K562 (cell line): ENCODE measurements at regions not wholly inside any gene's neighbourhood (a gene's known extent, or its start where the extent isn't known, plus 50 kb on each side); places are given as distances from the start of the nearest gene placed in this dataset.

Experiments
- FOXM1 ChIP-seq, 2 experiments: fragments of 450-650 bp in 1 of 2; sonication (generic) in 1 of 2; formaldehyde crosslinking in 1 of 2; IDR thresholded peaks; 2 replicates each; pipeline versions ENCODE4 v1.6.1 to v1.9.0; 2017 to 2022; ENCODE audit warnings: low read depth in 2 of 2, mild to moderate bottlenecking in 2 of 2, missing genetic modification reagents in 1 of 2, moderate library complexity in 1 of 2
- MEF2D ChIP-seq: conservative IDR thresholded peaks from 2 replicates; pipeline ENCODE4 v1.6.1; 2016; ENCODE audit warnings: low read depth, missing genetic modification characterization, missing compliant biosample characterization
- NEUROD1 ChIP-seq: fragments of 150-350 bp; IDR thresholded peaks from 2 replicates; pipeline ENCODE4 v1.6.1; 2014; ENCODE audit warnings: borderline replicate concordance, low read length, low read depth; ENCODE audit not compliant: partially characterized antibody
- PHF21A ChIP-seq: fragments of 450-650 bp; IDR thresholded peaks from 2 replicates; pipeline ENCODE4 v1.6.1; 2017; ENCODE audit warnings: low read depth, borderline replicate concordance
- PKNOX1 ChIP-seq: fragments of 450-650 bp; IDR thresholded peaks from 2 replicates; pipeline ENCODE4 v1.6.1; 2016
- ZKSCAN1 ChIP-seq: fragments of 150-350 bp; IDR thresholded peaks from 2 replicates; pipeline ENCODE4 v1.6.1; 2016; ENCODE audit warnings: low read depth, low read length
- ZNF23 ChIP-seq: fragments of 250-450 bp; sonication (Bioruptor Pico); IDR thresholded peaks from 2 replicates; pipeline ENCODE4 v1.4.0; 2020; ENCODE audit warnings: mild to moderate bottlenecking
- TF ChIP-seq, protein P1 (sequence below), 2 experiments: fragments of 450-650 bp; IDR thresholded peaks; 2 replicates each; pipeline ENCODE4 v1.6.1; 2016; ENCODE audit warnings: mild to moderate bottlenecking in 2 of 2, borderline replicate concordance in 1 of 2, low read depth in 1 of 2, moderate library complexity in 1 of 2
- TF ChIP-seq, protein P2 (sequence below): fragments of 450-650 bp; IDR thresholded peaks from 2 replicates; pipeline ENCODE4 v1.6.1; 2016; ENCODE audit warnings: low read depth

- TF ChIP-seq, protein P1, sequence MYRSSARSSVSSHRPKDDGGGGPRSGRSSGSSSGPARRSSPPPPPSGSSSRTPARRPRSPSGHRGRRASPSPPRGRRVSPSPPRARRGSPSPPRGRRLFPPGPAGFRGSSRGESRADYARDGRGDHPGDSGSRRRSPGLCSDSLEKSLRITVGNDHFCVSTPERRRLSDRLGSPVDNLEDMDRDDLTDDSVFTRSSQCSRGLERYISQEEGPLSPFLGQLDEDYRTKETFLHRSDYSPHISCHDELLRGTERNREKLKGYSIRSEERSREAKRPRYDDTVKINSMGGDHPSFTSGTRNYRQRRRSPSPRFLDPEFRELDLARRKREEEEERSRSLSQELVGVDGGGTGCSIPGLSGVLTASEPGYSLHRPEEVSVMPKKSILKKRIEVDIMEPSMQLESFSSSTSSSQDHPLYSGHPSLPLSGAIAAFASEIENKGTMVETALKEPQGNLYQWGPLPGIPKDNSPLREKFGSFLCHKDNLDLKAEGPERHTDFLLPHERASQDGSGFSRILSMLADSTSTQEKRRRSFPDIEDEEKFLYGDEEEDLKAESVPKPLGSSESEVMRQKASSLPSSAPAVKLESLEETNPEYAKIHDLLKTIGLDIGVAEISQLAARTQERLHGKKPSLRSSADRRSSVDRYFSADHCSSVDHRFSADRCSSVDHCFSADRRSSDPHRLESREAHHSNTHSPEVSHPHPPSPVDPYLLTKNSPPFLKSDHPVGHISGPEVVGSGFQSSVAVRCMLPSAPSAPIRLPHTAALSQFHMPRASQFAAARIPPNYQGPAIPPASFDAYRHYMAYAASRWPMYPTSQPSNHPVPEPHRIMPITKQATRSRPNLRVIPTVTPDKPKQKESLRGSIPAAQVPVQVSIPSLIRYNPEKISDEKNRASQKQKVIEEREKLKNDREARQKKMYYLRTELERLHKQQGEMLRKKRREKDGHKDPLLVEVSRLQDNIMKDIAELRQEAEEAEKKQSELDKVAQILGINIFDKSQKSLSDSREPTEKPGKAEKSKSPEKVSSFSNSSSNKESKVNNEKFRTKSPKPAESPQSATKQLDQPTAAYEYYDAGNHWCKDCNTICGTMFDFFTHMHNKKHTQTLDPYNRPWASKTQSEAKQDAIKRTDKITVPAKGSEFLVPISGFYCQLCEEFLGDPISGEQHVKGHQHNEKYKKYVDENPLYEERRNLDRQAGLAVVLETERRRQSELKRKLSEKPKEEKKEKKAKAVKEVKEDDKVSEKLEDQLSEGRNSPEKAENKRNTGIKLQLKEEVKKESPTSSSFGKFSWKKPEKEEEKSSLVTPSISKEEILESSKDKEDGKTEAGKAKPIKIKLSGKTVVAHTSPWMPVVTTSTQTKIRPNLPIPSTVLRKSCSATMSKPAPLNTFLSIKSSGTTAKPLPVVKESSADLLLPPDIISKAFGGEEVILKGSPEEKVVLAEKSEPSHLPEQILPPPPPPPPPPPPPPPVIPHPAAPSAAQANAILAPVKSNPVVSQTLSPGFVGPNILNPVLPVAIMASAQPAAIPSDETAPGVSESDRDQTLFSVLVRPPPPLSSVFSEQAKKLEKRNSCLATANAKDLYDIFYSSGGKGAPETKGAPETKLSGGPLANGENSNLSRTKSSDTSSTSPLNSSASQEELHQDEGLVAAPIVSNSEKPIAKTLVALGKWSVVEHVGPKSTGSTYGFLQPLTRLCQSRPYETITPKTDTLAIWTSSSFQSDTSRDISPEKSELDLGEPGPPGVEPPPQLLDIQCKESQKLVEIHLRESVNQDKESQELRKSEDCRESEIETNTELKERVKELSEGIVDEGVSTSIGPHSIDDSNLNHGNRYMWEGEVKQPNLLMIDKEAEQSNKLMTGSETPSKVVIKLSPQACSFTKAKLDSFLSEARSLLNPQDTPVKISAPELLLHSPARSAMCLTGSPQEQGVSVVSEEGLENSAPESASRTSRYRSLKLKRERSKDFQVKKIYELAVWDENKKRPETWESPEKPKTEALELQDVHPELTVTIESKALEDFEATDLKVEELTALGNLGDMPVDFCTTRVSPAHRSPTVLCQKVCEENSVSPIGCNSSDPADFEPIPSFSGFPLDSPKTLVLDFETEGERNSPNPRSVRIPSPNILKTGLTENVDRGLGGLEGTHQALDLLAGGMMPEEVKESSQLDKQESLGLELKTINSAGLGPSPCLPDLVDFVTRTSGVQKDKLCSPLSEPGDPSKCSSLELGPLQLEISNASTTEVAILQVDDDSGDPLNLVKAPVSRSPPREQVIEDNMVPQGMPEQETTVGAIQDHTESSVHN (IDR thresholded peaks at IDR 0.05; ENCODE audit: borderline replicate concordance in 1 of 2, low read depth in 1 of 2) = peak in 1 of 2 experiments; percentile 71; a peak in 1 of 4 replicates
- TF ChIP-seq PKNOX1 = peak; percentile 61
- TF ChIP-seq FOXM1 (IDR thresholded peaks at IDR 0.05; ENCODE audit: low read depth) = peak; percentile 92; the same call in 1 of the 2 replicates
- no peak for TF ChIP-seq FOXM1 (CRISPR knock-in tag; IDR thresholded peaks at IDR 0.05; ENCODE audit: low read depth)
- TF ChIP-seq, protein P2, sequence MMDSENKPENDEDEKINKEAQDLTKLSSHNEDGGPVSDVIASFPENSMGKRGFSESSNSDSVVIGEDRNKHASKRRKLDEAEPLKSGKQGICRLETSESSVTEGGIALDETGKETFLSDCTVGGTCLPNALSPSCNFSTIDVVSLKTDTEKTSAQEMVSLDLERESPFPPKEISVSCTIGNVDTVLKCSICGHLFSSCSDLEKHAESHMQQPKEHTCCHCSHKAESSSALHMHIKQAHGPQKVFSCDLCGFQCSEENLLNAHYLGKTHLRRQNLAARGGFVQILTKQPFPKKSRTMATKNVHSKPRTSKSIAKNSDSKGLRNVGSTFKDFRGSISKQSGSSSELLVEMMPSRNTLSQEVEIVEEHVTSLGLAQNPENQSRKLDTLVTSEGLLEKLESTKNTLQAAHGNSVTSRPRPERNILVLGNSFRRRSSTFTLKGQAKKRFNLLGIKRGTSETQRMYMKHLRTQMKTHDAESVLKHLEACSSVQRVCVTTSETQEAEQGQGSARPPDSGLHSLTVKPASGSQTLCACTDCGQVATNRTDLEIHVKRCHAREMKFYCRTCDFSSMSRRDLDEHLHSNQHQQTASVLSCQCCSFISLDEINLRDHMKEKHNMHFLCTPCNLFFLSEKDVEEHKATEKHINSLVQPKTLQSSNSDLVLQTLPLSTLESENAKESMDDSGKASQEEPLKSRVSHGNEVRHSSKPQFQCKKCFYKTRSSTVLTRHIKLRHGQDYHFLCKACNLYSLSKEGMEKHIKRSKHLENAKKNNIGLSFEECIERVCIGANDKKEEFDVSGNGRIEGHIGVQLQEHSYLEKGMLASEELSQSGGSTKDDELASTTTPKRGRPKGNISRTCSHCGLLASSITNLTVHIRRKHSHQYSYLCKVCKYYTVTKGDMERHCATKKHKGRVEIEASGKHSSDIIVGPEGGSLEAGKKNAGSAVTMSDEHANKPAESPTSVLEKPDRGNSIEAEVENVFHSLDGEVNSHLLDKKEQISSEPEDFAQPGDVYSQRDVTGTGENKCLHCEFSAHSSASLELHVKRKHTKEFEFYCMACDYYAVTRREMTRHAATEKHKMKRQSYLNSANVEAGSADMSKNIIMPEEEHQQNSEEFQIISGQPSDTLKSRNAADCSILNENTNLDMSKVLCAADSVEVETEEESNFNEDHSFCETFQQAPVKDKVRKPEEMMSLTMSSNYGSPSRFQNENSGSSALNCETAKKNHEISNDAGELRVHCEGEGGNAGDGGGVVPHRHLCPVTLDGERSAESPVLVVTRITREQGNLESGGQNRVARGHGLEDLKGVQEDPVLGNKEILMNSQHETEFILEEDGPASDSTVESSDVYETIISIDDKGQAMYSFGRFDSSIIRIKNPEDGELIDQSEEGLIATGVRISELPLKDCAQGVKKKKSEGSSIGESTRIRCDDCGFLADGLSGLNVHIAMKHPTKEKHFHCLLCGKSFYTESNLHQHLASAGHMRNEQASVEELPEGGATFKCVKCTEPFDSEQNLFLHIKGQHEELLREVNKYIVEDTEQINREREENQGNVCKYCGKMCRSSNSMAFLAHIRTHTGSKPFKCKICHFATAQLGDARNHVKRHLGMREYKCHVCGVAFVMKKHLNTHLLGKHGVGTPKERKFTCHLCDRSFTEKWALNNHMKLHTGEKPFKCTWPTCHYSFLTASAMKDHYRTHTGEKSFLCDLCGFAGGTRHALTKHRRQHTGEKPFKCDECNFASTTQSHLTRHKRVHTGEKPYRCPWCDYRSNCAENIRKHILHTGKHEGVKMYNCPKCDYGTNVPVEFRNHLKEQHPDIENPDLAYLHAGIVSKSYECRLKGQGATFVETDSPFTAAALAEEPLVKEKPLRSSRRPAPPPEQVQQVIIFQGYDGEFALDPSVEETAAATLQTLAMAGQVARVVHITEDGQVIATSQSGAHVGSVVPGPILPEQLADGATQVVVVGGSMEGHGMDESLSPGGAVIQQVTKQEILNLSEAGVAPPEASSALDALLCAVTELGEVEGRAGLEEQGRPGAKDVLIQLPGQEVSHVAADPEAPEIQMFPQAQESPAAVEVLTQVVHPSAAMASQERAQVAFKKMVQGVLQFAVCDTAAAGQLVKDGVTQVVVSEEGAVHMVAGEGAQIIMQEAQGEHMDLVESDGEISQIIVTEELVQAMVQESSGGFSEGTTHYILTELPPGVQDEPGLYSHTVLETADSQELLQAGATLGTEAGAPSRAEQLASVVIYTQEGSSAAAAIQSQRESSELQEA = no peak
- peak; percentile 46; the same call in 1 of the 2 replicates for TF ChIP-seq ZKSCAN1
- peak; percentile 72 for TF ChIP-seq NEUROD1
- peak; percentile 68; the same call in 1 of the 2 replicates for TF ChIP-seq MEF2D (tag)
- TF ChIP-seq ZNF23 (CRISPR knock-in tag) = peak; percentile 68; the same call in 1 of the 2 replicates
- TF ChIP-seq PHF21A = no peak
Observed at GRCh38 chr2:65818873-65819451, 386.6 kb upstream of the SPRED2 start (continued).
